PC-9 (cell line): ENCODE measurements at regions not wholly inside any gene's neighbourhood (a gene's known extent, or its start where the extent isn't known, plus 50 kb on each side); places are given as distances from the start of the nearest gene placed in this dataset.

Experiments
- BruUV-seq: library from RNA; stranded (reverse); fragments of 400-500 nt; replicated peaks from 2 replicates; lab custom pipeline; 2021; lab: Mats Ljungman, UMichigan
- CTCF ChIA-PET: fragments of 300-600 bp; sonication (Branson Sonifier 250); formaldehyde crosslinking; loops from one replicate; lab custom pipeline; 2022; ENCODE audit warnings: antibody characterized with exemption; lab: Charles Lee
- POLR2A ChIA-PET: fragments of 300-600 bp; sonication (Branson Sonifier 250); formaldehyde crosslinking; loops from one replicate; lab custom pipeline; 2022; ENCODE audit warnings: antibody characterized with exemption; ENCODE audit not compliant: unreplicated experiment; lab: Charles Lee
- DNase-seq, 2 experiments: peaks; one replicate each; pipeline versions ENCODE4 v3.0.0 to v3.0.0-alpha.2; 2015 to 2022; ENCODE audit warnings: mixed read lengths in 1 of 2
- H2AFZ ChIP-seq: fragments of 200-600 bp; sonication (generic); 2 replicates; pipeline ENCODE4 v1.8.1; 2017; ENCODE audit warnings: antibody characterized with exemption
- H3F3A ChIP-seq: fragments of 200-600 bp; sonication (generic); 2 replicates; pipeline ENCODE4 v1.8.1; 2017; ENCODE audit warnings: antibody characterized with exemption, mild to moderate bottlenecking, low read depth; ENCODE audit not compliant: insufficient read depth
- H3K27ac ChIP-seq: fragments of 200-600 bp; sonication (generic); 2 replicates; pipeline ENCODE4 v1.6.1; 2016; ENCODE audit warnings: mixed run types
- H3K27me3 ChIP-seq: fragments of 200-600 bp; sonication (generic); 2 replicates; pipeline ENCODE4 v1.6.1; 2016; ENCODE audit warnings: low read depth, mixed run types; ENCODE audit not compliant: insufficient read depth
- H3K36me3 ChIP-seq: fragments of 200-600 bp; sonication (generic); 2 replicates; pipeline ENCODE4 v1.6.1; 2016; ENCODE audit warnings: low read depth, mixed run types
- H3K4me1 ChIP-seq: fragments of 200-600 bp; sonication (generic); replicated peaks from 2 replicates; pipeline ENCODE4 v1.6.1; 2016; ENCODE audit warnings: mixed run types; ENCODE audit not compliant: insufficient read depth
- H3K4me2 ChIP-seq: fragments of 200-600 bp; sonication (generic); 2 replicates; pipeline ENCODE4 v1.6.1; 2017; ENCODE audit warnings: mixed run types
- H3K4me3 ChIP-seq: fragments of 200-600 bp; sonication (generic); 2 replicates; pipeline ENCODE4 v1.6.1; 2016; ENCODE audit warnings: mixed run types
- H3K79me2 ChIP-seq: fragments of 200-600 bp; sonication (generic); 2 replicates; pipeline ENCODE4 v1.6.1; 2017; ENCODE audit warnings: low read depth, mixed run types
- H3K9me2 ChIP-seq: fragments of 200-600 bp; sonication (generic); 2 replicates; pipeline ENCODE4 v1.8.1; 2017; ENCODE audit warnings: mild to moderate bottlenecking; ENCODE audit not compliant: insufficient read depth
- H3K9me3 ChIP-seq: fragments of 200-600 bp; sonication (generic); 2 replicates; pipeline ENCODE4 v1.8.1; 2016; ENCODE audit warnings: low read depth; ENCODE audit not compliant: insufficient read depth
- H4K20me1 ChIP-seq: fragments of 200-600 bp; sonication (generic); 2 replicates; pipeline ENCODE4 v1.8.1; 2017; ENCODE audit not compliant: insufficient read depth
- CTCF ChIP-seq: fragments of 200-600 bp; sonication (generic); conservative IDR thresholded peaks from 2 replicates; pipeline ENCODE4 v1.6.1; 2017; ENCODE audit warnings: mixed run types, antibody characterized with exemption, mild to moderate bottlenecking, moderate library complexity
- EZH2 ChIP-seq: fragments of 200-600 bp; sonication (generic); IDR thresholded peaks from 2 replicates; pipeline ENCODE4 v1.8.0; 2017; ENCODE audit warnings: antibody characterized with exemption, low read depth
- intact Hi-C: fragments of 100-400 bp; cut with micrococcal nuclease; formaldehyde crosslinking; loops from one replicate; pipeline ENCODE4 v1.10.0; 2022; ENCODE audit not compliant: unreplicated experiment

GRCh38 chr4:149214301-149214700 is 601.3 kb downstream of the IQCM start:
- H3K36me3 ChIP-seq: no peaks in the 10 kb centered on the region
- H3F3A ChIP-seq: no peaks in the 10 kb centered on the region
- no peak for DNase-seq
- H3K9me3 ChIP-seq: no peaks in the 10 kb centered on the region
- no peak overlapping the region for H3K4me3 ChIP-seq
- H3K9me2 ChIP-seq: no peaks in the 10 kb centered on the region
- POLR2A ChIA-PET: no interaction called here
- no peaks in the 10 kb centered on the region for H3K27me3 ChIP-seq
- no peaks in the 10 kb centered on the region for H3K4me1 ChIP-seq
- no peaks in the 10 kb centered on the region for H3K79me2 ChIP-seq
- H4K20me1 ChIP-seq: no peaks in the 10 kb centered on the region
- no peak overlapping the region for H3K27ac ChIP-seq
- no peak overlapping the region for H3K4me2 ChIP-seq
- intact Hi-C loops: no loop called here
- H2AFZ ChIP-seq: no peak overlapping the region
- CTCF ChIA-PET: no interaction called here
- BruUV-seq: no TSS peak
- no peak for TF ChIP-seq CTCF
- no peak for TF ChIP-seq EZH2

GRCh38 chr4:149211876-149212275 is 603.8 kb downstream of the IQCM start:
- Histone ChIP-seq H3K27me3 (no peaks in the 10 kb centered on the region), H3K4me2 (no peak overlapping the region), H3K27ac (no peak overlapping the region), H3K4me1 (no peaks in the 10 kb centered on the region), H2AFZ (no peak overlapping the region), H3K79me2 (no peaks in the 10 kb centered on the region), H3K4me3 (no peak overlapping the region), H4K20me1 (no peaks in the 10 kb centered on the region), H3K9me2 (no peaks in the 10 kb centered on the region), H3K9me3 (no peaks in the 10 kb centered on the region), H3F3A (no peaks in the 10 kb centered on the region), H3K36me3 (no peaks in the 10 kb centered on the region)
- TF ChIP-seq EZH2: no peak
- TF ChIP-seq CTCF: no peak
- intact Hi-C loops: no loop called here
- BruUV-seq: no TSS peak
- CTCF ChIA-PET: no interaction called here
- POLR2A ChIA-PET: no interaction called here
- no peak for DNase-seq

GRCh38 chr4:149203256-149204001 is 612.2 kb downstream of the IQCM start:
- Histone ChIP-seq H3K9me2 (no peaks in the 10 kb centered on the region), H4K20me1 (no peaks in the 10 kb centered on the region), H3K79me2 (no peaks in the 10 kb centered on the region), H3K4me2 (no peak overlapping the region), H3K27me3 (no peaks in the 10 kb centered on the region), H3K36me3 (no peaks in the 10 kb centered on the region), H3K4me1 (no peaks in the 10 kb centered on the region), H2AFZ (no peak overlapping the region), H3K27ac (no peak overlapping the region), H3K4me3 (no peak overlapping the region), H3K9me3 (no peaks in the 10 kb centered on the region), H3F3A (no peaks in the 10 kb centered on the region)
- intact Hi-C loops: no loop called here
- DNase-seq: no peak
- POLR2A ChIA-PET: no interaction called here
- TF ChIP-seq CTCF (no peak), EZH2 (no peak)
- no TSS peak for BruUV-seq
- CTCF ChIA-PET: no interaction called here
